ENCODE measurements at regions not wholly inside any gene's neighbourhood (a gene's known extent, or its start where the extent isn't known, plus 50 kb on each side); places are given as distances from the start of the nearest gene placed in this dataset.

- DNase-seq (ENCODE audit: low read depth), result no peak
Observed at GRCh38 chr5:4319478-4320128, 724.0 kb downstream of the IRX1 start.

- DNase-seq (ENCODE audit: low read depth), result no peak
Observed at GRCh38 chr5:4330327-4330726, 734.7 kb downstream of the IRX1 start.

GRCh38 chr5:4335078-4335477 lies 739.4 kb downstream of the IRX1 start:
- no peak for DNase-seq (ENCODE audit: low read depth)

GRCh38 chr5:4337519-4337918 lies 741.9 kb downstream of the IRX1 start:
- no peak for DNase-seq (ENCODE audit: low read depth)

GRCh38 chr5:4339949-4340348 lies 744.3 kb downstream of the IRX1 start:
- DNase-seq (ENCODE audit: low read depth), result no peak

- DNase-seq (ENCODE audit: low read depth), result no peak
Observed at GRCh38 chr5:4345850-4346249, 750.2 kb downstream of the IRX1 start.

GRCh38 chr5:4348423-4348822 lies 752.8 kb downstream of the IRX1 start:
- no peak for DNase-seq (ENCODE audit: low read depth)

GRCh38 chr5:4348919-4349318 lies 753.3 kb downstream of the IRX1 start:
- DNase-seq (ENCODE audit: low read depth), result no peak

GRCh38 chr5:4356201-4356600 lies 760.6 kb downstream of the IRX1 start:
- no peak for DNase-seq (ENCODE audit: low read depth)

GRCh38 chr5:4359847-4360246 lies 764.2 kb downstream of the IRX1 start:
- no peak for DNase-seq (ENCODE audit: low read depth)

- no peak for DNase-seq (ENCODE audit: low read depth)
Observed at GRCh38 chr5:4361753-4362152, 766.1 kb downstream of the IRX1 start.

- DNase-seq (ENCODE audit: low read depth), result no peak
Observed at GRCh38 chr5:4362411-4362810, 766.8 kb downstream of the IRX1 start.

GRCh38 chr5:4363045-4363444 lies 767.4 kb downstream of the IRX1 start:
- no peak for DNase-seq (ENCODE audit: low read depth)

GRCh38 chr5:4366628-4367027 lies 771.0 kb downstream of the IRX1 start:
- no peak for DNase-seq (ENCODE audit: low read depth)

- DNase-seq (ENCODE audit: low read depth), result no peak
Observed at GRCh38 chr5:4370218-4370617, 769.9 kb upstream of the ADAMTS16 start.

GRCh38 chr5:4372481-4372880 lies 767.6 kb upstream of the ADAMTS16 start:
- DNase-seq (ENCODE audit: low read depth), result no peak

GRCh38 chr5:4373051-4373820 lies 766.9 kb upstream of the ADAMTS16 start:
- DNase-seq (ENCODE audit: low read depth), result no peak

- DNase-seq (ENCODE audit: low read depth), result no peak
Observed at GRCh38 chr5:4374866-4375265, 765.3 kb upstream of the ADAMTS16 start.

GRCh38 chr5:4375640-4376039 lies 764.5 kb upstream of the ADAMTS16 start:
- no peak for DNase-seq (ENCODE audit: low read depth)

- DNase-seq (ENCODE audit: low read depth), result no peak
Observed at GRCh38 chr5:4383102-4383501, 757.0 kb upstream of the ADAMTS16 start.

- no peak for DNase-seq (ENCODE audit: low read depth)
Observed at GRCh38 chr5:4383518-4384198, 756.5 kb upstream of the ADAMTS16 start.

GRCh38 chr5:4384649-4385048 lies 755.5 kb upstream of the ADAMTS16 start:
- no peak for DNase-seq (ENCODE audit: low read depth)

GRCh38 chr5:4386152-4386551 lies 754.0 kb upstream of the ADAMTS16 start:
- DNase-seq (ENCODE audit: low read depth), result no peak
